IMR-90 (cell line): ENCODE measurements at regions not wholly inside any gene's neighbourhood (a gene's known extent, or its start where the extent isn't known, plus 50 kb on each side); places are given as distances from the start of the nearest gene placed in this dataset.

ENCODE experiments used
- ATAC-seq: fragments of 200-7000 bp; cut with Tn5 transposase; 2 replicates; pipeline ENCODE4 v1.9.1; 2020; ENCODE audit warnings: low read depth, mild to moderate bottlenecking, moderate library complexity
- BruUV-seq: library from RNA; stranded (reverse); fragments of 400-500 nt; replicated peaks from 2 replicates; lab custom pipeline; 2021; lab: Mats Ljungman, UMichigan
- CTCF ChIA-PET: fragments of 300-600 bp; formaldehyde crosslinking; extraction: SDS; loops from one replicate; lab custom pipeline; 2021; ENCODE audit warnings: antibody characterized with exemption; lab: Yijun Ruan, JAX
- POLR2A ChIA-PET: fragments of 300-600 bp; sonication (Branson Sonifier 250); formaldehyde crosslinking; loops from one replicate; lab custom pipeline; 2022; ENCODE audit warnings: antibody characterized with exemption; ENCODE audit not compliant: unreplicated experiment; lab: Charles Lee
- DNase-seq: peaks from one replicate; pipeline ENCODE4 v3.0.0; 2013
- H2AFZ ChIP-seq: replicated peaks from 2 replicates; pipeline ENCODE3; 2013; ENCODE audit warnings: low read length, mild to moderate bottlenecking; ENCODE audit not compliant: poor library complexity
- H2AK5ac ChIP-seq: 2 replicates; pipeline ENCODE4 v1.6.1; 2013; ENCODE audit warnings: low read depth, low read length, inconsistent platforms
- H2AK9ac ChIP-seq: replicated peaks from 2 replicates; pipeline ENCODE3; 2013; ENCODE audit warnings: mild to moderate bottlenecking, low read depth, low read length, moderate library complexity; ENCODE audit not compliant: poor library complexity
- H2BK120ac ChIP-seq: 2 replicates; pipeline ENCODE4 v1.6.1; 2013; ENCODE audit warnings: low read depth, low read length, inconsistent platforms
- H2BK15ac ChIP-seq: 3 replicates; pipeline ENCODE4 v1.6.1; 2013; ENCODE audit warnings: low read depth, low read length, inconsistent platforms
- H2BK20ac ChIP-seq: 2 replicates; pipeline ENCODE4 v1.6.1; 2013; ENCODE audit warnings: low read depth, mild to moderate bottlenecking, inconsistent platforms, low read length, moderate library complexity
- H2BK5ac ChIP-seq: 2 replicates; pipeline ENCODE4 v1.6.1; 2013; ENCODE audit warnings: mild to moderate bottlenecking, low read depth, low read length, inconsistent platforms; ENCODE audit not compliant: poor library complexity, severe bottlenecking
- H3K14ac ChIP-seq: replicated peaks from 2 replicates; pipeline ENCODE4 v1.6.1; 2013; ENCODE audit warnings: low read depth, low read length, inconsistent platforms
- H3K18ac ChIP-seq: 2 replicates; pipeline ENCODE4 v1.6.1; 2013; ENCODE audit warnings: low read depth, low read length, control low read depth
- H3K23ac ChIP-seq: 2 replicates; pipeline ENCODE4 v1.6.1; 2013; ENCODE audit warnings: low read depth, low read length, inconsistent platforms
- H3K27ac ChIP-seq: 2 replicates; pipeline ENCODE4 v1.5.1; 2013; ENCODE audit warnings: mild to moderate bottlenecking, control low read depth, low read length; ENCODE audit not compliant: insufficient read depth
- H3K27me3 ChIP-seq: 2 replicates; pipeline ENCODE4 v1.6.1; 2013; ENCODE audit warnings: low read length; ENCODE audit not compliant: control insufficient read depth, insufficient read depth
- H3K36me3 ChIP-seq: 2 replicates; pipeline ENCODE4 v1.6.1; 2013; ENCODE audit warnings: low read length, mixed read lengths; ENCODE audit not compliant: control insufficient read depth, insufficient read depth
- H3K4ac ChIP-seq: 2 replicates; pipeline ENCODE4 v1.6.1; 2013; ENCODE audit warnings: low read depth, low read length, inconsistent platforms
- H3K4me1 ChIP-seq: 2 replicates; pipeline ENCODE4 v1.6.1; 2013; ENCODE audit warnings: low read length, mixed read lengths; ENCODE audit not compliant: control insufficient read depth, insufficient read depth
- H3K4me2 ChIP-seq: 2 replicates; pipeline ENCODE4 v1.6.1; 2013; ENCODE audit warnings: low read depth, mild to moderate bottlenecking, control low read depth, low read length, moderate library complexity
- H3K4me3 ChIP-seq: 2 replicates; pipeline ENCODE4 v1.5.1; 2013; ENCODE audit warnings: low read depth, mild to moderate bottlenecking, control low read depth, low read length, moderate library complexity; ENCODE audit not compliant: insufficient read depth
- H3K56ac ChIP-seq: 2 replicates; pipeline ENCODE4 v1.6.1; 2013; ENCODE audit warnings: low read length, inconsistent platforms; ENCODE audit not compliant: insufficient read depth; ENCODE audit errors: extremely low read depth
- H3K79me1 ChIP-seq, 2 experiments: 2 replicates each; pipeline ENCODE4 v1.6.1; 2013; ENCODE audit warnings: low read length in 2 of 2, inconsistent platforms in 1 of 2, low read depth in 1 of 2
- H3K9ac ChIP-seq: 2 replicates; pipeline ENCODE4 v1.6.1; 2013; ENCODE audit warnings: low read depth, low read length, control low read depth
- H3K9me1 ChIP-seq: 2 replicates; pipeline ENCODE4 v1.6.1; 2013; ENCODE audit warnings: low read length, inconsistent platforms; ENCODE audit not compliant: insufficient read depth
- H3K9me3 ChIP-seq: 2 replicates; pipeline ENCODE4 v1.6.1; 2013; ENCODE audit warnings: low read length; ENCODE audit not compliant: control insufficient read depth, insufficient read depth
- H4K20me1 ChIP-seq: 2 replicates; pipeline ENCODE4 v1.6.1; 2013; ENCODE audit warnings: low read length, inconsistent platforms; ENCODE audit not compliant: insufficient read depth
- H4K5ac ChIP-seq: 2 replicates; pipeline ENCODE4 v1.6.1; 2013; ENCODE audit warnings: mild to moderate bottlenecking, low read depth, low read length, control low read depth
- H4K8ac ChIP-seq, 2 experiments: 2 replicates each; pipeline ENCODE4 v1.6.1; 2013; ENCODE audit warnings: low read depth in 2 of 2, low read length in 2 of 2, control low read depth in 1 of 2, inconsistent platforms in 1 of 2
- H4K91ac ChIP-seq: 2 replicates; pipeline ENCODE4 v1.6.1; 2013; ENCODE audit warnings: low read depth, low read length, inconsistent platforms; ENCODE audit not compliant: insufficient read depth
- BHLHE40 ChIP-seq: fragments of 150-350 bp; IDR thresholded peaks from 2 replicates; pipeline ENCODE4 v1.6.1; 2016; ENCODE audit warnings: mild to moderate bottlenecking, low read depth, low read length
- CEBPB ChIP-seq: IDR thresholded peaks from 2 replicates; pipeline ENCODE4 v1.6.1; 2012; ENCODE audit warnings: low read depth, low read length, improper control_type of control experiment
- CHD1 ChIP-seq: IDR thresholded peaks from 2 replicates; pipeline ENCODE4 v1.6.1; 2012; ENCODE audit warnings: low read depth, low read length, improper control_type of control experiment
- CTCF ChIP-seq: conservative IDR thresholded peaks from 2 replicates; pipeline ENCODE4 v1.5.1; 2012; ENCODE audit warnings: mild to moderate bottlenecking, low read depth, low read length, improper control_type of control experiment
- ELK1 ChIP-seq: fragments of 150-350 bp; IDR thresholded peaks from 2 replicates; pipeline ENCODE4 v1.6.1; 2016; ENCODE audit warnings: low read depth, mild to moderate bottlenecking, low read length, moderate library complexity, borderline replicate concordance
- FOS ChIP-seq: fragments of 150-350 bp; IDR thresholded peaks from 2 replicates; pipeline ENCODE4 v1.6.1; 2016; ENCODE audit warnings: low read depth, low read length
- MAFK ChIP-seq: IDR thresholded peaks from 2 replicates; pipeline ENCODE4 v1.6.1; 2012; ENCODE audit warnings: low read depth, low read length, improper control_type of control experiment
- MAZ ChIP-seq: IDR thresholded peaks from 2 replicates; pipeline ENCODE4 v1.6.1; 2012; ENCODE audit warnings: low read depth, mild to moderate bottlenecking, low read length, improper control_type of control experiment, moderate library complexity, borderline replicate concordance
- MXI1 ChIP-seq: IDR thresholded peaks from 2 replicates; pipeline ENCODE4 v1.6.1; 2012; ENCODE audit warnings: low read depth, mild to moderate bottlenecking, low read length, moderate library complexity, borderline replicate concordance
- NFE2L2 ChIP-seq: fragments of 150-350 bp; IDR thresholded peaks from 2 replicates; pipeline ENCODE4 v1.6.1; 2016; ENCODE audit warnings: low read depth, mild to moderate bottlenecking, low read length
- POLR2A ChIP-seq: IDR thresholded peaks from 2 replicates; pipeline ENCODE4 v1.6.1; 2012; ENCODE audit warnings: mild to moderate bottlenecking, low read depth, low read length
- RAD21 ChIP-seq: IDR thresholded peaks from 2 replicates; pipeline ENCODE4 v1.6.1; 2012; ENCODE audit warnings: low read length, improper control_type of control experiment
- RCOR1 ChIP-seq: IDR thresholded peaks from 2 replicates; pipeline ENCODE4 v1.6.1; 2012; ENCODE audit warnings: mild to moderate bottlenecking, low read length, improper control_type of control experiment; ENCODE audit not compliant: insufficient replicate concordance
- RFX5 ChIP-seq: IDR thresholded peaks from 2 replicates; pipeline ENCODE4 v1.8.0; 2012; ENCODE audit warnings: low read depth, mild to moderate bottlenecking, low read length, moderate library complexity
- SMC3 ChIP-seq: fragments of 150-350 bp; IDR thresholded peaks from 2 replicates; pipeline ENCODE4 v1.6.1; 2016; ENCODE audit warnings: low read depth, mild to moderate bottlenecking, antibody characterized with exemption, low read length, moderate library complexity
- USF2 ChIP-seq: fragments of 150-350 bp; IDR thresholded peaks from 2 replicates; pipeline ENCODE4 v1.6.1; 2017; ENCODE audit warnings: mild to moderate bottlenecking, antibody characterized with exemption, low read length, low read depth
- WGBS, 2 experiments: methylation state at CpG; one replicate each; pipeline versions ENCODE4 v1.1.5 to v1.1.7; 2013; ENCODE audit warnings: missing lambda C conversion rate in 2 of 2; ENCODE audit not compliant: insufficient read length in 1 of 2; ENCODE audit errors: extremely low coverage in 2 of 2; 5-methylcytosine and 5-hydroxymethylcytosine counted together
- dilution Hi-C: fragments of 300-500 bp; cut with HindIII; formaldehyde crosslinking; loops from one replicate; pipeline ENCODE4 v1.14.3; 2018; ENCODE audit warnings: low sequenced_read_pairs; ENCODE audit not compliant: unreplicated experiment
- in situ Hi-C: fragments of 300-500 bp; cut with MboI; formaldehyde crosslinking; loops from 3 replicates; pipeline ENCODE4 v1.14.3; 2019; ENCODE audit warnings: low sequenced_read_pairs, inconsistent platforms, mixed read lengths
- intact Hi-C: fragments of 100-400 bp; cut with micrococcal nuclease; formaldehyde crosslinking; loops from 2 replicates; pipeline ENCODE4 v1.10.0; 2022

GRCh38 chr5:29240379-29240778, 1953.1 kb upstream of the CDH6 start:
- Histone ChIP-seq H3K36me3 (no peaks in the 10 kb centered on the region), H4K20me1 (no peaks in the 10 kb centered on the region), H2BK120ac (no peak overlapping the region), H2BK20ac (no peak overlapping the region), H3K9ac (no peak overlapping the region), H2AK5ac (no peak overlapping the region), H3K79me1 (no peaks in the 10 kb centered on the region), H3K9me3 (peaks cover 2% of the 10 kb centered on the region; the same call in 1 of the 2 replicates), H3K4me2 (no peak overlapping the region), H3K27me3 (no peaks in the 10 kb centered on the region), H4K8ac (no peak overlapping the region), H2AFZ (no peak overlapping the region), H4K91ac (no peak overlapping the region), H2AK9ac (no peak overlapping the region), H3K4me3 (no peak overlapping the region), H3K18ac (no peak overlapping the region), H2BK5ac (no peak overlapping the region), H3K56ac (no peak overlapping the region), H3K27ac (no peak overlapping the region), H3K23ac (no peak overlapping the region), H3K4me1 (no peaks in the 10 kb centered on the region), H2BK15ac (no peak overlapping the region), H3K14ac (no peak overlapping the region), H3K9me1 (no peaks in the 10 kb centered on the region), H4K5ac (no peak overlapping the region), H3K4ac (no peak overlapping the region)
- CTCF ChIA-PET = no interaction called here
- dilution Hi-C loops = no loop called here
- no TSS peak for BruUV-seq
- TF ChIP-seq POLR2A = no peak
- TF ChIP-seq RFX5 = no peak
- no peak for TF ChIP-seq BHLHE40
- no peak for TF ChIP-seq FOS
- no peak for TF ChIP-seq CEBPB
- no peak for TF ChIP-seq SMC3
- no peak for TF ChIP-seq MAFK
- no peak for TF ChIP-seq MXI1
- TF ChIP-seq RCOR1 = no peak
- TF ChIP-seq ELK1 = no peak
- TF ChIP-seq CHD1 = no peak
- no peak for TF ChIP-seq USF2
- no peak for TF ChIP-seq RAD21
- TF ChIP-seq NFE2L2 = no peak
- no peak for TF ChIP-seq CTCF
- no peak for TF ChIP-seq MAZ
- in situ Hi-C loops = no loop called here
- ATAC-seq (no peak), DNase-seq (no peak)
- POLR2A ChIA-PET = no interaction called here
- intact Hi-C loops = no loop called here
- WGBS, 2 experiments = no CpG with 5 or more reads among the region's 1 CpG
